ENCODE measurements at regions not wholly inside any gene's neighbourhood (a gene's known extent, or its start where the extent isn't known, plus 50 kb on each side); places are given as distances from the start of the nearest gene placed in this dataset.
"Not testable (repeated sequence)": the region's sequence is repeated elsewhere in the genome, so short reads cannot be mapped to it uniquely, and the experiment has no call there.

DNA sequence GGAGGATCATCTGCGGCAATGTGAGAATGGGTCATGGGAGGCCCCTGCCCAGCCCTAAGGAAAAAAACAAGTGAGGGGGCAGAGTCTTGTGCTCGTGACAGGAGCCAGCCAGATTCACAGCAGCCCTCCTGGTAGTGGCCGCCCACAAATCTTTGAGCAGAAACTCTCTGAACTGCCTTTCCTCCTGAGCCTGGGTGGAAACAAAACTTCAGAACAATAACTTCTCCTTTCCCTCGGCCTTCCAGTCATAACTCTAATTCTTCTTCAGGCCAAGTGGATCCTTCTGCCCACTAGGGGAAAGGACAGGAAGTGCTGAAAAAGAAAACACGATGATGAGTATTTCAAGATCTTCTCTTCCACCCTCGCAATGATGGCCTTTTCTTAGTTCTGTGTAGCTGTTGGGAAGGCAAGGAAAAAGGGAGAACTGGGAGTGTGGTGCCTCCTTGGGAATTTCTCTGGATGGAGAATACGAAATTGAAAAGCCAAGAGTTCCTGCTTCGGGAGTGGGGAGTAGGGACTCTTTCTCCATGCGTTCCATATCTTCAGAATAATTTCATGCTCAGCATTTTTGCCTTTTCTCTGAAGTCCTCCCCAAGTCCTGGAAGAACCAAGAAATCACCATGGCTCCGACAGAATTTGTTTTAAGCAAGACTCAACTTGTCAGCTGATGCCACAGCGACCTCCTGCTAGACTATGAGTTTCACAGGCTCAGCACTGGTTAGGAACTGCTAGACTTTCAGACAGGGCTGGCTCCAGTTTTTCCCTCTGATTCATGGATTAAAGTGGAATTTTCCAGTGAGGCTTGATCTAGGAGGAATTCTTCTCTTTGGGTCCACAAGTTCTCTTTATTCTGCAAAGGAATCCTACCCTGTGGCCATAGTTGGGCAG lies 188.9 kb downstream of the CAND1 start:
- no peak for DNase-seq

DNA sequence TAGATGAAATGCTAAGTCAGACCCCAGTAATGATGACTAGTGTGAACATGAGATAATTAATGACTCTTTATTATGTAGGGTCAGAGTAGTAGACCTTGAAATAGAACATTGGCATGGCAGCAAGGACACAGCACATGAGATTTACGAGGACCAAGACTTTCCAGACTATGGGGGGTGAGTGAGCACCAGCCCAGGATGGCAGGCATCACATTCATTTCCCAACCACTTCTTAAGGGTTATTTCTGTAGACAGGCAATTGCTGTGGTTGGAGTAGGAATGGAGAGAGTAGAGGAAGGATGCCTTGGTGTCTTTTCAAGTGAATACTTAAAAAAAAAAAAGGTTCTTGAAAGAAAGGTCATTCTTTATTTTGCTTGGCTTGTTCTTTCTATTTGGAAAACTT lies 189.4 kb upstream of the DYRK2 start:
- DNase-seq, result no peak

- DNase-seq, result no peak
Observed at GRCh38 chr12:67459578-67459977, 189.0 kb upstream of the DYRK2 start.

DNA sequence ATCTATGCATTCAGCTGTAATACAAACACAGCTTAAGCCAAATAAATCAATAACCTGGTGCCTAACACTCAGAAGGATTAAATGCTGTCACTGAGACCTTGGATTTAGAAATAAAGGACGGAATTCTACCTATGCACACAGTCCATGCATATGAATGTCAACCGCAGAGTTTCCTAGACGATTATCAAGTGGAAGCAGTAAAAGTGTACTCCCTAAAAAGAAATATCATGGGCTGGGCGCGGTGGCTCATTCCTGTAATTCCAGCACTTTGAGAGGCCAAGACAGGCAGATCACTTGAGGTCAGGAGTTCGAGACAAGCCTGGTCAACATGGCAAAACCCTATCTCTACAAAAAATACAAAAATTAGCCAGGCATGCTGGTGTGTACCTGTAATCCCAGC lies 188.2 kb upstream of the DYRK2 start:
- DNase-seq, result no peak

DNA sequence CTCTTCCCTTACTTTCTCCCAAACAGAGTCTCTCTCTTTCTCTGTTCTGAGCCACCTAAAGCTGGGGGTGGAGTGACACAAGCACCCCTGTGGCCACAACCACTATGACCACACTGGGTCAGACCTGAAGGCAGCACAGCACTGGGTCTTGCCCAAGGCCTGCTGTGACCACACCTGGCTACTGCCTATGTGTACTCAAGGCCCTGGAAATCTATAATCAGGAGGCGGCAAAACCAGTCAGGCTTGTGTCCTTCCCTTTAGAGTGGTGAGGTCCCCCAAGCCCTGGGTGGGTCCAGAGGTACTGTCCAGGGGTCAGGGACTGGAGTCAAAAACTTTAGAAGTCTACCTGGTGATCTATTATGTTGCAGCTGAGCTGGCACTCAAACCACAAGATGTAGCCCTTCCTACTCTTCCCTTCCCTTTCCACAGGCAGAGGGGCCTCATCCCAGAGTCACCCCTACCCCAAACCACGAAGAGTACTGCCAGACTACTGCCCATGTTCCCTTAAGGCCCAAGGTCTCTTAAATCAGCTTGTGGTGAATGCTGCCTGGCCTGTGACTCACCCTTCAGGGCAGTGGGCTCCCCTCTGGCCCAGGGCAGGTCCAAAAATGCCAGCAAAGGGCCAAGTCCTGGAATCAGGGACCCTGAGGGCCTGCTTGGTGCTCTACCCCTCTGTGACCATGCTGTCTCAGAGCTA lies 179.8 kb upstream of the DYRK2 start:
- DNase-seq, result no peak

- no peak for DNase-seq
Observed at GRCh38 chr12:67469666-67470065, 178.9 kb upstream of the DYRK2 start.

- no peak for DNase-seq
Observed at GRCh38 chr12:67471810-67472209, 176.7 kb upstream of the DYRK2 start.

DNA sequence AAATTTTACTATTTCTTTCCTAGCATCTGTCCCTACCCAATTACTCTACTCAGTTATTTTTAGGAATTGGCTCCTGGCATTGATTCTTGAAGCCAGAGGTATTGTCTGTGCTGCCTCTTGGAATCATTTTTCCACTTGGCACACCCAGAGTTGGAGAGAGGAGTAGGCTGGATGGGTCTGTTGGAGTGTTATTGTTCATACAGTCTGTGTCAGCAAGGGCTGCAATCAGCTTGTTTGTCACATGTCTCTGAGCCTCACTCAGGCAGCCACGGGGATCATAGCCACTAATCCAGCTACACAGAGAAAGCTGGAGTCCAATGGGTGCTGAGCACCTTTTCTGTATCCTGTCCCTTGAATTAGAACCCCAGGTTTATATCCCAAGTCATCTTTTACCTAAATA lies 176.0 kb upstream of the DYRK2 start:
- DNase-seq, result peak; percentile 66

DNA sequence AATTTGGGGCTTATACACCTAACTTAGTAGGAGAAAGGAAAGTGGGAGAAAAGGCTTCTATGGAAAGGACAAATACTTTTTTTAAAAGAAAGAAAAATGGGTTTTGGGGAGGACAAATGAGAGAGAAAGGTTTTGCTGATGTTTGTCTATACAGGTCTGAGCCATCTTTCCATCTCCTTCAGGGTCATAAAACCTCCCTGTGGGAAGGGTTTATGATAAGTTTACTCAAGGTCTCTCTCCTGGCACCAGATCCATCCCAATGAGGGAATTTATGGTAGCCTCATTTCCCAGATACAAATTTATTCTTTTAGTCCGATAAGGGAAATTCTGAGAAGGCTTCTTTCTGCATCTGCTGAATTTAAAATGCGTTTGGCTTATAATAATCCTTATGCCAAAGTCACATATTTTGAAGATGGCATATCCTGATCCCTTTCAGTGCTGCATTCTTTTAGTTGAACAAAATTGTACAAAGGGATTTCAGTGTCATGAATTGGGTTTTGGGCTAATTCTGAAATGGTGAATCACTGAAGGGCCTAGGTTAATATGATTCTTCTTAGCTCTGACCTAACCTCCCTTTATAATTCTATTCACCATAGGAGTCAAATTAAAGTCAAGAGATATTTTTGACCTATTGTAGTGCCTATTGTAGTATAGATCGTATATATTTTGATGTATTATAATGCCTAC lies 173.5 kb upstream of the DYRK2 start:
- DNase-seq, result no peak

GRCh38 chr12:67475725-67476124 lies 172.8 kb upstream of the DYRK2 start:
- no peak for DNase-seq

- no peak for DNase-seq
Observed at GRCh38 chr12:67477681-67478265, 170.8 kb upstream of the DYRK2 start.

GRCh38 chr12:67482751-67483661 lies 165.5 kb upstream of the DYRK2 start:
- peak; percentile 49 for DNase-seq

DNA sequence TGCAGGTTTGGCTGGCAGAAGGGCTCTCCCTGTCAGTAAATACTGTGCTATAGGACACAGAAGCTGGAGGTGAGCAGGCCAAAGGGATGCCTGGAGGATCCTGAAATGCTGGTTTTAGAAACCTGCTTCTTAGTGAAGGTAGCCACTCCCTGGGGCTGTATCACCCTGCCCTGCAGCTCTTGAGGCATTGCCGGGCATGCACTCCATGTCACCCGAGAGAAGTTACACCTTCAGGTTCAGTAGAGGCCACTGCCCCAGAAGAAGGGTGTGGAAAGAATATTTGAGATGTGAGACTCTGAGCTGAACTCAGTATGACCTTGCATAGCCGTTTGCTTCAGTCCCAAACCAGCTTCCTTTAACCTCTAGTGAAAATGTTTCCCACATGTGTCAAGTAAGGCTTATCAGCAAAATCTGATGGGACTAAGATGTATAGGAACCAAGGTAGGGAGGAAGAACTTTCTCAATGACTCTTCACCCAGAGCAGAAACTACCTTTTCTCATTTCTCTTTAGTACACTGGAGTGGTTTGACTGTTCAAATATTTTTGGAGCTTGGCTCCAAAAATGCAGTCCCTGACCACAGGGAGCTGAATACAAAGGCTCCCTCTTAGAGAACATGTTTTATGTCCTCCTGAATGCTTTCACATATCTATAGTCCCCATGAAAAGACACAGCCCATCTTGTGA lies 164.5 kb upstream of the DYRK2 start:
- DNase-seq, result no peak

GRCh38 chr12:67484791-67485480 lies 163.6 kb upstream of the DYRK2 start:
- peak; percentile 13 for DNase-seq

DNA sequence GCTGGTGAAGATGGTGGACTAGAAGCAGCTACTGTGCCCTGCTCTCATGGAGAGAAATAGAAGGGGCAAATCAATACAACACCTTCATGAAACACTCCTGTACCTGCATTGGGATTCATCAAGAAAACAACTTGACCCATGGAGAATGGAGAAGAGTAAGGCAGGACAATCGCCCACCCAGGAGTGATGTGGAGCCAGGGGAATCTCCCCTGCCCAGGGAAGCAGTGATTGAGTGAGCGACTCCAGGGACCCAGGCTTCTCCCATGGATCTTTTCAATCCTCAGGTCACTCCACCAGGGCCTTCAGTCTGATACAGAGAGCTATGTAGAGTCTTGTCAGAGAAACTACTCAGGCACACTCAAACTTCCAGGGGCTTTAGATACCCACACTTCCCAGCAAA lies 161.9 kb upstream of the DYRK2 start:
- DNase-seq, result no peak

DNA sequence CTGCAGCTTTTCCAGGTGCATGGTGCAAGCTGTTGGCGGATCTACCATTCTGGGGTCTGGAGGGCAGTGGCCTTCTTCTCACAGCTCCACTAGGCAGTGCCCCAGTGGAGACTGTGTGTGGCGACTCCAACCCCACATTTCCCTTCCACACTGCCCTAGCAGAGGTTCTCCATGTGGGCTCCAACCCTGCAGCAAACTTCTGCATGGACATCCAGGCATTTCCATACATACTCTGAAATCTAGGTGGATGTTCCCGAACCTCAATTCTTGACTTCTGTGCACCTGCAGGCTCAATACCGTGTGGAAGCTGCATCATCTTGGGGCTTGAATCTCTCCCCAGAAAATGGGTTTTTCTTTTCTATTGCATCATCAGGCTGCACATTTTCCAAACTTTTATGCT lies 160.2 kb upstream of the DYRK2 start:
- DNase-seq, result not testable (repeated sequence)

DNA sequence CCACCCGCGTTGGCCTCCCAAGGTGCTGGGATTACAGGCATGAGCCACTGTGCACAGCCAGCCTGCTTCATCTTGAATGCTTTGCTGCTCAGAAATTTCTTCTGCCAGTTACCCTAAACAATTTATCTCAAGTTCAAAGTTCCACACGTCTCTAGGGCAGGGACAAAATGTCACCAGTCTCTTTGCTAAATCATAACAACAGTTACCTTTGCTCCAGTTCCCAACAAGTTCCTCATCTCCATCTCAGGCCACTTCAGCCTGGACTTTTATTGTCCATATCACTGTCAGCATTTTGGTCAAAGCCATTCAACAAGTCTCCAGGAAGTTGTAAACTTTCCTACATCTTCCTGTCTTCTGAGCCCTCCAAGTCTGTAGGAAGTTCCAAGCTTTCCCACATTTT lies 159.5 kb upstream of the DYRK2 start:
- DNase-seq, result no peak

GRCh38 chr12:67496581-67496980 lies 152.0 kb upstream of the DYRK2 start:
- no peak for DNase-seq

DNA sequence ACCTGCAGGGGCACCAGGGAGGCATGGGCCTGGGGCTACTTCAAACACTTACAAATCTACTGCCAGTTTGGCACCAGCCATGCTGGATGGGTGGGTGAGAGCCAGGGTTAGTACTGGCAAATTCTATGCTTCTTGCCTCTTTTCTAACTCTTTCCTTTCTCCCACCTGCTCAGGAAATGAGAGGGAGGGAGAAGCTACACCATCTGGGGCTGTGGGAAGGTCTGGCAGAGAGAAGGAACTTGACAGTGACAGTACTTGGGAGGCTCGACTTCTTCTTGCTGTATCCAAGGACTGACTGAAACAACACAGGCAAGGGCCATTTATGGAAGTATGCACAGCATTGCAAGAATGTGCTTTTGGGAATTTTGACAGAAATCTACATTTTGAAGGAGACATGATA lies 149.6 kb upstream of the DYRK2 start:
- no peak for DNase-seq

DNA sequence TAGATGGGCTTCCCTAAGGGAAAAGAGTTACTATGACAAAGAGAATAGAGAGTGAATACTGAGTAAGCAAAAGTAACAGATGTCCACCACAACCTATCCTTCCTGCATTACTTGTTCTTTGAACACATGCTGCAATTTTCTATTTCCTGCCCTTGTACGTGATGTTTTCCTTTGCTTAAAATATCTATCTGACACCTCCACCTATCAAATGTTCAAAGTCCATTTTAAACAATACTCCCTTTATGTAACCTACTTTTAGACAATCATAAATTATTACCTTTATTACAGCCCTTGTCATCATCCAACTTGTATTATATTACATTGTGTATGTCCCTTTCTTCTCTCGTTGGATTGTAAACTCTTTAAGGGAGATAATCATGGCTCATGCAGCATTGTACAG lies 147.2 kb upstream of the DYRK2 start:
- no peak for DNase-seq

GRCh38 chr12:67504026-67504425 lies 144.5 kb upstream of the DYRK2 start:
- no peak for DNase-seq
